ENCODE measurements at regions not wholly inside any gene's neighbourhood (a gene's known extent, or its start where the extent isn't known, plus 50 kb on each side); places are given as distances from the start of the nearest gene placed in this dataset.

DNA sequence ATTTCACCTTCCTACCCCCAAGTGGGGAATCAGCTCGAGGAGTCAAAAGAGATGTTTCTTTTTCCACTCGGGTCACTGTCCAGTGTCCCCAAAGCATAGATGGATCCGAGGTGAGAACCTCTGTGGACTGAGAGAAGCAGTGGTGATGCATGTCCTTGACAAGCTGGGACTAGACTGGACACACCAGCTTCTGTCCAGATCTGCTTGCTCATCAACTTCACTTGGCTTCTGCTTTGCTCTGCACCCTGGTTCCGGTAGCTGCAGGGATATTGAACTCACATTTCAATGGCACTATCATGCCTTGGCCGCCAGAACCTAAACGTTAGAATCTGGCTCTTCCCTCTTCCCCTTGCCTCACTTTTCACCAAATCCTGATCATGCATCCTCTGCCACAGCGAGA, 50.3 kb upstream of the CXCL12 start:
- DNase-seq: no peak

DNA sequence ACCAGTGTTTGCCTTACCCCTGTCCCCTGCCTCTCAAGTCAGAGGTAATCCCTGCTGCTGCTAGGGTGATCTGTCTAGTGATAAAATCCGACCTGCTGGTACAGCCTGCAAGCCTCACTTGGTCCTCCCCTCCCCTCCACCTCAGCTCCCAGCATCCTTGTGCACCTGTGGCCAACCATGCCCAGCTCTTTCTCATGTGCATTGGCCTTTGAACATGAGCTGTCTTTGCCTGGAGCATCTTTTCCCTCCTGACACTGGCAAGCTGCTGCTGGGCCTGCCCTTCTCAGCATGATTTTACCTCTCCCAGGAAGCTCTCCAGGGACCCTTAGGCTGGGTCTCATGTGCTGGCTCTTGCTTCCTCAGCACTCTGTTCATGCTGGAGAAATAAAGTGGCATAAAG, 51.3 kb upstream of the CXCL12 start:
- no peak for DNase-seq

DNA sequence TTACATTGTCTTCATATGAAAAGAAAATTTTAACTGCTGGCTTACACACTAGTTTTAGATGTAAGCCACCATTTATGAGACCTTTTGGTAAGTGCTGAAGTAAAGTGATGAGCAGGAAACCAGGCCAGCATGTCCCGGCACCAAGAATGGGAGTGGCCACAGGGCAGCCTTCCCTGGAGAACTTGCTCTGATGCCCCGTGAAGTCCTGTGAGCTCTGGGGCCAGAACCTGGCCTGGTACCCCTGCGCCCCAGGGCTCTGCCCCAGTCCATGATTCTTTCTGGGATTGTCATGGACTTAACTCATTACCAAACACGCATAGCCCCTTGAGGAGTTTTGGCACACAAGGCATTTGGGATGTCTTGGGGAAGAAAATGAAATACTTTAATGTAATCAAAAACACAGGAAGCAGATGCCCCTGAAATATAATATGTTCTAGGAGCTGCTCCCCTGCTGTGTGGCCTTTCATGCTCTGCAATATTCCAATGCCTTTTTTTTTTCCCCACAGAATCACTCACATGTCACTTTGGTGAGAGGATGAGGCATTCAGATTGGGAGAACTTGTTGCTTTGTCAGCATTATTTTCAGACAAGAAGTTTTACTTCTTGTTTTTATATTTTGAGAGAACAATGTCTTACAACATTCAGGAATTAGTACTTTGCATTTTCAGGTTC, 53.1 kb upstream of the CXCL12 start:
- DNase-seq: no peak

DNA sequence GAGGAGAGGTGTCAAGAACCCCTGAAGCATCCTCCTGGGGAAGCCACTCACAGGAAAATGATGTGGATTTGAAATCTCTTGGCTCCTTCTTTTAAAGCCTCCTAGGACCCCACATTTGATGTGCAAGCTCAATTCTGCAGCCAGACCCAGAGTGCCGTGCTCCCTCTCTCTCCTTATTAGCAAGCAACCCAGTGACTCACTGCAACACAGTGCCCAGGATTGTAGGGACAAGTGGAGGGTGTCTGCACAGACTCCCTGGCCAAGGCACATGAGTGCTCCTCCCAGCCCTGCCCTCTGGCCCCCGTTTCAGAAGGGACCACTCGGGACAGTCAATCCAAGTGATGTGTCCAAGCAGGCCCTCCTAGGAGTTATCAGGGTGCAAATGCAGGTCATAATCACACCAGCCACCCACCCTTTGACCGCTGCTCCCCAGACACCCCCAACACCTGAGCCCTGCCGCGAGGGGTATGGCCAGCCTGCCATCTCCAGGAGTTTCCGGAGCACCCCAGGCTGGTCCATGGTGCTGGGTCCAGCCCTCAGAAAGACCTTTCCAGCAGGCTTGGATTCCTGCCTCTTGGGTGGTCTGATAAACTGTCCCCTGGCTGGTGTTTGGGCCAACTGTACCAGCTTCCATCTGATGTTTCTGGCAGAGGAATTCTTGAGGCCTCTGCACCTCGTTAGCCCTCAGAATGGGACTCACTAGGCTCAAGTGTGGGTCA, 54.5 kb upstream of the CXCL12 start:
- no peak for DNase-seq

DNA sequence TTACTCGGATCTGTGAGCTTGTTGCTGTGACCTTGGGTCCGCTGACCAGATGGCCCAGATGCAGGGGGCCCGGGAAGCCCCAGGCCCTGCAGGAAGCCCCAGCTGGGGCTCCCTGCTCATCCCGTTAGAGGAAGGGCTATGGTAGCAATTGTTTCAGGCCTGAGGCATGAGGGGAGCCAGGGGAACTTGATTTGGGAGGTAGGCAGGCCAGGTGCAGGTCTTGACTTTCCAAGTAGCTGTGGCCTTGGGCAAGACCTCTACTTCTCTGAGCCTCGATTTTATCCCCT, 55.0 kb upstream of the CXCL12 start:
- no peak for DNase-seq

DNA sequence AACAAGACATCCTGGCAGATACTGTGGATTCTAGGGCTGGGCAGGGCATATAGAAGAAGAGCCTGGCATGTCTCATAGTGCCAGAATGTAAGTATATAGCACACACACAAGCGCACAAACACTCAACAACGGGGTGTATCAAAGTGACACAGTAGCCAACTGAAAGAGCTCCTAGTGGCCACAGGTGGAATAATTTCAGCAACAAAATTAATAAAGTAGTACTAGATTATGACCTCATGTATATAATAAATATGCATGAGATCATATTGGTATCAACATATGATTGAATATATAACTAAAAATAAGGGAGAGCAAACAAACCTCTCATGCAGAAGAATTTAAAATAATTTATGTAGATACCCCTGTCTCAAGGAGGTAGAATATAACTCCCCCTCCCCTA, 72.4 kb upstream of the CXCL12 start:
- DNase-seq: no peak

DNA sequence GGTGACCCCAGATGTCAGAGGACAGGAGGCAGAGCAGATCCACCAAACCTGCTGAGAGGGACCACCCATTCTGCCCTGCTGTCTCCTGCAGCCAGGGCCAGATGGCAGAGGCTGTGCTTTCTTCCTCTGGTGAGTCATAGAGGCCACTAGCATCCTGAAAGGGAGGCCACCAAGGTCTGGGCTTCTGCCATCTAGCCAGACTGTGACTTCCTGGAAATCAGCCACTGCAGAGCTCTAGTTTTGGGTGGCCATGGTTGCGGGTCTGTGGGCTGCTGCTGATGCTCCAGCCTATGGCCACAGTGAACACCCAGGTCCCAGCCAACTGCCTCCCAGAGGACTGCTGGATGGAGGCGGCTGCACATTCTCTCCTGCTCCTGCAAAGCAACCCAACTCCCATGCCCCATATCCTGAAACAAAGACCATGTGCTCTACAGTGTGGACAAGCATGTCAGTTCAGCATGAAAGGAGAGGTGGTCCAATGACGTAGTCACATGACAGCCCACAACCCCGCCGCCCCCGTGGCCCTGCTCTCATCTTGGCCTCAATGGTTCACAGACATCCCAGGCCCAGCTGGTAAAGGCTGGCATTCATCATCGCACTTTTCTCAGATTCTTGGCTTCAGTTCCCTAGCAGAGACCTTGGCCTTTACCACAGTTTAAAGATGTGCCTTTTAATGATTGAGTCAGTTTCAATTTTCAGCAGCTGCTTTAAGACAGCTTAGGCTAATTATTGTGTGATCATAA, 73.9 kb upstream of the CXCL12 start:
- no peak for DNase-seq

DNA sequence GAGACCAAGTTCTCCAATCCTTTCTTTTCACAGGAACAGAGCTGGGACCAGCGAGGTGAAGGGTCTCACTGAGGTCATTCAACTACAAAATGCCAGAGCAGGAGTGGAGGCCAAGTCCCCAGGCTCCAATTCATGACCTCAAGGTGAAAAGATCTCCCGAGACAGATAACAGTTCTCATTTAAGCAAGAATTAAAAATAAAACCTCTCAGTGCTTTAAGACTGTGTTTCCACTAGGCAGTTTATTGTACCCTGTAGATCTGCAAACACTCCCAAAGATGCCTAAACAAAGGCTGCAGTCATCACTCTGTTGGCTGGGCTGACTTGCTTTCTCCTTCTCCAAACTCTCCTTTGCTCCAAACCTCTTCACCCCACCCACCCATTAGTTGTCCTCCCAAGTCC, 74.8 kb upstream of the CXCL12 start:
- no peak for DNase-seq

DNA sequence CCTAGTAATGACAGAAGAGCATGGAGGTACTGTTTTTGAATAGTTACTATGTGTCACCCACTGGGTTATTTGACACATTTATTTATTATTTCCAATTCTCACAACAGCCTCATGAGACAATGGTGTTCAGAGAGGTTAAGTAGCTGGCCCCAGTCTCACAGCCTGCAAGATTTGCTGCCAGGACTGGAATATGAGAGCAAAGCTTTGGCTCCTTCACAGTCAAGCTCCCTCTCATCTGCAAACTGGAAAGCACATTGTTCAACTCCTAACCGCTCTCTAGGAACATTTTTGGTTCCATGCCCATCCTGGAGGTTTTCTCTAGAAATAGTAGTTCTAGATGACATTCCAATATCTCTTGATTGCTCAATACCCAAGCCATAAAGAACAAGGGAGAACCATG, 75.5 kb upstream of the CXCL12 start:
- no peak for DNase-seq

DNA sequence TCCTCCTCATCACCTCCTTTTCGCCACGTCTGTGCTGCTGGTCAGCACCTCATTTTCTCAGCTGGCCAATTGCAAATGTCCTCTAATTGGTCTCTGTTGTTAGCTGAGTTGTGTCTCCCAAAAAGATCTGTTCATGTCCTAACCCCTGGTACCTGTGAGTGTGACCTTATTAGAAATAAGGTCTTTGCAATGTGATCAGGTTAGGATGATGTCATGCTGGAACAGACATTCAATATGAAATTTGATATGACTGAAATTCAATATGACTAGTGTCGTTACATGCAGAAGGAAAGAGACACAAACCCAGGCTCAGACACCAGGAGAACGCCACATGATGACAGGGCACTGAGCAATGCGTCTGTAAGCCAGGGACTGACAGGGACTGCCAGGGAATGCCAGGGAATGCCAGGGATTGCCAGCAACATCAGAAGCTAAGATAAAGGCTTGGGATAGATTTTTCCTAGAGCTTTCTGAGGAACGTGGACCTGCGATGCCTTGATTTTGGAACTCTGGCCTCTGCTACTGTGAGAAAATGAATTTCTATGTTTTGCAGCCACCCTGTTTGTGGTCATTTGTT, 77.5 kb upstream of the CXCL12 start:
- no peak for DNase-seq

DNA sequence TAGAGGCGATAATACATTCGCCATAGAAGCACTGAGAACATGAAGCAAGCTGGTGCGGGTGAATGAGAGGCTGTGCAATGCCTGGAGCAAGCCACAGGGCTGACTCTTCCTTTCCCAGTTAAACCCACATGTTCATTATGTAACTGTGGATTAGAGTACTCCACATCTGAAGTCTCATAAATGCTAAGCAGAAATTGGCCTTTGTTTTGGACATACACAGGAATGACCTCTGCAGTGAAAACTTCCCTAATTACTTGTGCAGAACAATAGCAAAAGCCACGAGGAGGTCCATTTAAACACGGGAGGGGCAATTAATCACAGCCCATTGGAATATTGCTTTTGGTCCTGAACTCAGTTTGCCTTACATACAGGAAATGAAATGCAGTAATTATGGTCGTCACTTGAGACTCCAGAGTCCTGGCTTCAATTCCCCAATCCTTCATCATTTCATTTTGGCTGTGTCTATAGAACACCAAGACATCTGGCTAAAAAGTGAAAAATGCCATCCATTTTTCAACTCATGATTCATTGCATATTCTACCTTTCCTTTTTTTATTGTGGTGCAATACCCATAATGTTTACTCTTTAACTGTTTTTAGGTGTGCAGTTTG, 78.7 kb upstream of the CXCL12 start:
- no peak for DNase-seq

DNA sequence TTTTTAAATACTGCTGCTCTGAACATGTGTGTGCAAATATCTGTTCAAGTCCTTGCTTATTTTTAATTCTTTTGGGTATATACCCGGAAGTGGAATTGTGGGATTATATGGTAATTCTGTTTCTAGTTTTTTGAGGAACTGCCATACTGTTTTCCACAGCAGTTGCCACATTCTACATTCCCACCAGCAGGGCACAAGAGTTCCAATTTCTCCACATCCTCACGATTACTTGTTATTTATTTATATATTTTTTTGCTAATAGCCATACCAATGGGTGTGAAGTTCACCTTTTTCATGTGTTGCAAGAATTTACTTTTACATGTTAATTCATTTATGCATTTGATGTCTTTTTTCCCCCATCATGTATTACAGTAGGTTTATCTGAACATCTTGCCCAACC, 79.6 kb upstream of the CXCL12 start:
- no peak for DNase-seq

DNA sequence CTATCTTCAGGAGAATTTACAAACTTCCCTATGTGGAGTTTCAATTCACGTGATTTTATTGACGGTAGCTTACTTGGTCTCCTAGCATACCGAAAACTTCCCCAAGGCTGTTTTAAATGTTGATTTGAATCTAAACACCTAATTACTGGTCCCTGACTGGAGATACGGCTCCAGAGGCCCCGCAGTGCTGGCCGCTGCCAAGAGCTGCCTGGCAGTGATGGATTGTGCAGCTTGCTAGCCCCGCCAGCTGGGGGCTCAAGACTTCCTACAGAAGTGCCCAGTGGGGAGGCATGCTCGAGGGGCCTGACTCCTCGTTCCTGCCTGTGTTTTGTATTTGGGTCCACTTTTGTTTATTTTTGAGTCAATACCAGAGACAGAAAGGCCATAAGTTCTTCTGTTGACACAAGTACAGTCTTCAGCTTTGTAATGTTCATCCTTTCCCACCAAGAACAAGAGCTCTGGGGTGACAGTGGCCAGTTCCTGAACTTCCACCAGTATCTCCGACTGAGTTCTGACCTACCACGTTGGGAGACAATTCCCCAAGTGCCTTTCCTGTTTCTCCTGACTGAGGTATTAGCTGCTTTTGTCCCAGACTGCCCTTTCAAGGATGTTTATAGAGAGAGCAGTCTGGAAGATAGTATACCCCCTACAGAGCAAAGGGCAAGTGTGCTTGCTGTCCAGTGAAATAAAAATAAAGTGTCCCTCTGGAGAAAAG, 80.7 kb upstream of the CXCL12 start:
- DNase-seq: no peak

DNA sequence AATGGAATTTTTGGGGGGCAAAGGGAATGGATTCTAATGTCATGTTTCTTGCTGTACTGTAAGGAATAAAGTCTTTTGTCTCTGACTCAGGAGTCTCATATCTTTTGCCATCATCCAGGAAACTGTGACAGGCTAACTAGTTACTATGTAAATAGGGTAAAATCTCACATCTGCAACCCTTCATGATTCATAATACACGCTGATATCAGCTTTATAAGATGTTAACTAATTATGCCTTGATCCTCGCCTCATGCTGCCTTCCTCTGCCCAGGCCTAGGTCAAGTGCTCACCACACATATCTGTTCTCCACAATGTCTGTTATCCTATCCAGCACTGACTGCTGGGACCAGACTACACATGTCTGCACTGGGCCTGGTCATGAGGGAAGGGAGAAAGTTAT, 81.3 kb upstream of the CXCL12 start:
- DNase-seq: no peak

DNA sequence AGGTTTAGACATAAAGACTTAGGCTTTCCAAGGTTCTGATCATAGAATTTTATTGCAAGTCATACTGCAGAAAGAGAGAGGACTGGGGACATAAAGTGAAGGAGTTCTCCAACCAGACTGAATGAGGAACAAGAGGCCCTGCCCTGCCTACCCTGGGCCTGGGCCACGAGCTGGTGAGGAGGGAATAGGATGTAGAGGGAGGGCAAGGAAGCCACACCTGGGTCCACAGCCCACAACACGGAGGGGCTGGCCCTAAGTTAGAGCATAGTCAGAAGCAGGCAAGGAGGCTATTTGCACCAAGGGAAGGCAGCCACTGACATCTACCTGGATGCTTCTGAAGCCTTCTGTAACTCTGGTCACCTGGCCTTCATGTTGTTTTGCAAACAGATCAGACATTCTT, 82.2 kb upstream of the CXCL12 start:
- no peak for DNase-seq

DNA sequence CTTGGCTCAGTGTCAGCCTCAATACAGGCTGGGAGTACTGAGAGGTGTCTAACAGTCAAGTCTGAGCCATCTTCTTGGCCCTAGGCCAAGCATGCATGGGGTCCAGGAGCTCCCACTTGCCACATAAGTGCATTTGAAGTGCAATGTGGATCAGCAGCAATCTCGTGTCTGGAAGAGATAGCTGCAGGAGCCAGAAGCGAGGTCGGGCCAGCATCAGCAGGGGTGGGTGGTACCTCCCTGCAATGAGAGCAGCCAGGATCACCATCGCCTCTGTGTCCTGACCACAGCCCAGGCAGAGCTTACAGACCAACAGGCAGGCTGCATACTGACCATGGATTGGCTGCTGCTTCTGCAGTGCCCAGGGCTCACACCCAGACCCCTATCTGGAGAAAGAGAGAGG, 83.0 kb upstream of the CXCL12 start:
- no peak for DNase-seq

DNA sequence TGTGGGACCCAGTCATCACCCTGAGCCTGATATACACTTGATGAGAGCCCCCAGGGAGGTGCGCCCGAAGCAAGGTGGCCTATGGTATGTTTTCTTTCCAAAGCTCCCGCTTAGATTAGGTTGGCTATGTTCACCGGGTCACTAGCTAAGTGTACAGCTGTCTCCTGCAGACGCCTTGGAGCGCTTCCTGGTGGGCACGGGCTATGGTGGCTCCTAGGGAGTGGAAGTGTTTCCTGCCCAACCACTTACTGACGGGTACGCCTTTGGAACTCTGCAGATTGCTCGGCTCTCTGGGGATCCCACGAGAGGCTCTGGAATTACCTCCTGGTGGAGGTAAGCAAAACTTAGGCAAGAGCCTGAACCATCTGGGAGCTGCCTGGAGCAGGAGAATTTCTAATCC, 83.6 kb upstream of the CXCL12 start:
- DNase-seq: no peak

DNA sequence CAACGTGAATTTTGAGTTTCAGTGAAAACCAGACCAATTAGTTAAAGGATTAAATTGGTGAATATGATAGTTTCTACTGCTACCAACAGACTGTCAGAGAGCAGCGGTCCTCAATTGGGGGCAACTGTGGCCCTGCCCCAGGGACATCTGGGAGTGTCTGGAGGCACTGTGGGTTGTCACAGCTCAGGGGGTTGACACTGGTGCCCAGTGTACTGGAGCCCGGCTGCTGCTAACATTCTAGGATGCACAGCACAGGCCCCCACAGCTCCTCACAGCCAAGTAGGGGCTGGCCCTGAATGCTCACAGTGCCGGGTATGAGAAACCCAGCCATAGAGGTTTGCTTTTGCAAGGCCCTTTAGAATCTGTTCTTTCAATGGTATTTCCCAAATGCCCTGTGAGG, 84.1 kb upstream of the CXCL12 start:
- no peak for DNase-seq

DNA sequence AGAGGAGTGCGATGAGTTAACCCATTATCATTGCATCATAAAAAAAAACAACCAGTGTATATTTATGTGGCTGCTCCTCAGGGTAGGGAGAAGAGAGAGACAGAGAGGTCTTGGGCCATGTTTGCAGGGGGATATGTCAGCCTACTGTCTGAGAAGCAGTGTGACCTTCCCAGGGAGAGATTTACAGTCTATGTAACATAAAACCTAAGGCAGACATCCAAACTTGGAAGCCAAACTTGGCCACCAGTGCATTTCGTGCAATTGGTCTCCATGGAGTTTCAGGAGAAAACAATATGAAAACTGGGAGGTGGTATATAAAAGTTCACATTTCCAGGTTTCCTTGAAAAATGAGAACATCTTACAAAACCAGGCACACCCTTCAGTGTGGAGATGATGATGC, 85.9 kb upstream of the CXCL12 start:
- DNase-seq: no peak

DNA sequence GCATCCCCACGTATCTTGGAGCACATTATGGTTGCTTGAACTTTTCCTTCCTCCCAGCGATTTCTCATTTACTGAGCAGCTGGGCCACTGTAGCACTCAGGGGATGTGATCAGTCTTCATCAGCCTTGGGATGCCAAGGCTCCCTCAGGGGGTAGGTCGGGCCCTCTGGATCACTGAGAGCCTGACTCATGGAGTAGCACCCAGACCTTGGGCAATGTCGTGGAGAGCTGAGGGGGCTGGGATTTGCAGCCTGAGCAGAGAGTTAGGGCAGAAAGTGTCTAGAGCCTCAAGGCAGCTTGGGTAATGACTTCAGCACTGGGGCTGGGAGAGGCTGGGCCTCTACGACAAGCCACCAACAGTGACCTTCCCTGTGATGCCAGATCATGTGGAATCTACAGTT, 86.5 kb upstream of the CXCL12 start:
- no peak for DNase-seq

DNA sequence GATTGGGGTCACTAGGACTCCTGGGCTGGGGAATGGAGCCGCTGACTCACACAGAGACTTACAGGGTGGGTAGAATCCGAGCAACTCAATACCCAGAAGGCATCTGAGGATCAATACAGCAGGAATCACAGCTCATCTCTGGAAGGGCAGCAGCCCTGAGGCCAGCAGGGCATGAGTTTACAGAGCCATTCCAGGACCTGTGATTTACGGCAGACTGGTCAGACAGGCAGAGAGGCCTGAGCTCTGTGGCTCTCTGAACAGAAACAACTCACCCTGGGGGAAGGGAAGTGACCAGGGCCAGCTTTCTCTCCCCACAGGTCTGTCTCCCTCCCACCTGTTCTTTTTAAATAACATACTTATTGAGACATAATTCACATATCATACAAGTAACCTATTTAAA, 88.2 kb upstream of the CXCL12 start:
- DNase-seq: no peak

DNA sequence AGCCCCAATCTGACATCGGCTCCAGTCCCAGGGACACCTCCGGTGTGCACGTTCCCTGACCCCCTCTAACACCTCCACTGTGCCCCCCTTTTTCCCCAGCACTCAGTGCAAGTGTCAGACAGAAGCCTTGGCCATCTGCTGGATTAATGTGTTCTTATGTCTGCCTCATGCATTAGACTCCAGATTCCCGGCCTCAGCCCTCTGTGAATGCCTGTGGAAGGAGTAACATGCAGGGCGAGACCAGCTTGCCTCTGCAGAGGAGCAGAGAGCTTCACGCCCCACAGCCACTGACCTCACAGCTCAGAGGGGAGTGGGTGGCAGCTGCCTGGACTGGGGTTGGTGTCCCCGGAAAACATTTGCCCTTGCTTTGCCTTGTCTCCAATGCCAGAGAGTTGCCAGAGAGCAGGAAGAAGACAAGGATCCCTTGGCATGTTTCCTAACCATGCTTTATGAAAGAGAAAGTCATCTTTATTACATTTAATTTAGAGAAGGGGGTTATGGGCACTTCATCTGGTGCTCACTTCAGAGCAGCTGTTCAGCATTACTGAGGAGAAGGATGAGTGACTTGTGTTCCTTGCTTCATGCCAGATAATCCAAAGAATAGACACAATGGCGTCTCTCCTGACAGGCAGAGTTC, 91.6 kb upstream of the CXCL12 start:
- no peak for DNase-seq

DNA sequence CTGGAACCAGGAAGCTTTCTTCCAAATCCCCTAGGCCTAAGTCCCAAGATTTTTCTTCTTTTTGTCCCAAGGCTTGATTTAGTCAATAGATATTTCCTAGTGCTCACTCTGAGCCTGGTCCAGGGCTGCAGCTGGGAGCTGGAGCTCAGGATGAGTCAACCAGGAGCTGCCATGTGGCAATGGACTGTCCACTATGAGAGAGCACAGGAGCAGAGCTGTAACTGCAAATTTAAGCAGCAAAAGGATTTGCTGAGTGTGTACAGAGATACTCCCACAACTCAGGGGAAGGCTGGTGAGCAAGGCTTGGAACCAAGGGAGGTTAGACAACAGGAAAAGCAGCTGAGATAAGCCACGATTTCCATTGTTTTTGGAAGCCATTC, 92.1 kb upstream of the CXCL12 start:
- DNase-seq: no peak

Measured in NCI-H510A (cell line).